Dendritic cell treated with granulocyte-macrophage colony-stimulating factor and Interleukin-4, amounts not matched to agents 40 ng/mL and 50 ng/mL, for 4 days (primary cell): ENCODE measurements at regions not wholly inside any gene's neighbourhood (a gene's known extent, or its start where the extent isn't known, plus 50 kb on each side); places are given as distances from the start of the nearest gene placed in this dataset.
"Not testable (repeated sequence)": the region's sequence is repeated elsewhere in the genome, so short reads cannot be mapped to it uniquely, and the experiment has no call there.

Experiments
- H3K27ac Mint-ChIP-seq: one replicate; pipeline ENCODE4 v1.8.0; 2022; ENCODE audit warnings: mild to moderate bottlenecking, mixed read lengths
- H3K27me3 Mint-ChIP-seq: one replicate; pipeline ENCODE4 v1.8.0; 2022; ENCODE audit warnings: mild to moderate bottlenecking, mixed read lengths
- H3K36me3 Mint-ChIP-seq: one replicate; pipeline ENCODE4 v1.8.0; 2022; ENCODE audit warnings: low read depth, mixed read lengths
- H3K4me1 Mint-ChIP-seq: one replicate; pipeline ENCODE4 v1.8.0; 2022; ENCODE audit warnings: low read depth, mixed read lengths
- H3K4me3 Mint-ChIP-seq: one replicate; pipeline ENCODE4 v1.8.0; 2022; ENCODE audit warnings: mild to moderate bottlenecking, moderate library complexity, mixed read lengths
- H3K9me3 Mint-ChIP-seq: one replicate; pipeline ENCODE4 v1.8.0; 2022; ENCODE audit warnings: mixed read lengths
- intact Hi-C: fragments of 100-400 bp; cut with micrococcal nuclease; formaldehyde crosslinking; loops from one replicate; pipeline ENCODE4 v1.15.0; 2022

- no peaks in the 10 kb centered on the region for H3K27me3 Mint-ChIP-seq
- intact Hi-C loops, result no loop called here
- H3K36me3 Mint-ChIP-seq, result no peaks in the 10 kb centered on the region
- no peak overlapping the region for H3K27ac Mint-ChIP-seq
- no peaks in the 10 kb centered on the region for H3K4me1 Mint-ChIP-seq
- H3K4me3 Mint-ChIP-seq, result no peak overlapping the region
- peaks cover 12% of the 10 kb centered on the region for H3K9me3 Mint-ChIP-seq
Observed at GRCh38 chr12:83451189-83451588, 764.5 kb downstream of the TMTC2 start.

- Mint-ChIP-seq H3K9me3 (peaks cover 31% of the 10 kb centered on the region), H3K27me3 (no peaks in the 10 kb centered on the region), H3K4me3 (no peak overlapping the region), H3K27ac (no peak overlapping the region), H3K36me3 (no peaks in the 10 kb centered on the region), H3K4me1 (no peaks in the 10 kb centered on the region)
- intact Hi-C loops, result no loop called here
Observed at GRCh38 chr12:83434600-83434999, 747.9 kb downstream of the TMTC2 start.

DNA sequence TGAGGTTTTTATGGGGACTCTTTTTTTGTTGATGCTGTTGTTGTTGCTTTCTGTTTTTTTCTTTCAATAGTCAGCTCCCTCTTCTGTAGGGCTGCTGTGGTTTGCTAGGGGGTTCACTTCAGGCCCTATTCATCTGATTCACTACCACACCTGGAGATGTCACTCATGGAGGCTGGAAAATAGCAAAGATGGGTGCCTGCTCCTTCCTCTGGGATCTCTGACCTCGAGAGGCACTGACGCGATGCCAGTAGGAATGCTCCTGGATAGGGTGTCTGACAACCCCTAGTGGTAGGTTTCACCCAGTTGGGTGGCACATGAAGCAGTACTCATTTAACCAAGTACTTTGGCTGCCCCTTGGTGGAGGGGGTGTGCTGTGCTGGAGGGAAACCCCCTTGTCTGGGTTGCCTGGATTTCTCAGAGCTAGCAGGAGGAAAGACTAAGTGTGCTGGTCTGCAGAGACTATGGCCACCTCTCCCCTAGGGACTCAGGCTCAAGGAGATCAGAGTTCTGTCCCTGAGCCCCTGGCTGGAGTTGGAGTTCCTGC is 745.5 kb downstream of the TMTC2 start:
- Mint-ChIP-seq H3K27me3 (no peaks in the 10 kb centered on the region), H3K4me1 (no peaks in the 10 kb centered on the region), H3K36me3 (no peaks in the 10 kb centered on the region), H3K9me3 (peaks cover 41% of the 10 kb centered on the region), H3K27ac (no peak overlapping the region), H3K4me3 (no peak overlapping the region)
- intact Hi-C loops, result no loop called here

DNA sequence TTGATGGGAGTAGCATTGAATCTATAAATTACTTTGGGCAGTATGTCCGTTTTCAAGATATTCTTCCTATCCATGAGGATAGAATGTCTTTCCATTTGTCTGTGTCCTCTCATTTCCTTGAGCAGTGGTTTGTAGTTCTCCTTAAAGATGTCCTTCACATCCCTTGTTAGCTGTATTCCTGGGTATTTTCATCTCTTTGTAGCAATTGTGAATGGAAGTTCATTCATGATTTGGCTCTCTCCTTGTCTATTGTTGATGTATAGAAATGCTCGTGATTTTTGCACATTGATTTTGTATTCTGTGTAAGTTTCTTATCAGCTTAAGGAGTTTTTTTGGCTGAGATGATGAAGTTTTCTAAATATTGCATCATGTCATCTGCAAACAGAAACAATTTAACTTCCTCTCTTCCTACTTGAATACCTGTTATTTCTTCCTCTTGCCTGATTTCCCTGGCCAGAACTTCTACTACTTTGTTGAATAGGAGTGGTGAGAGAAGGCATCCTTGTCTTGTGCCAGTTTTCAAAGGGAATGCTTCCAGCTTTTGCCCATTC is 741.0 kb downstream of the TMTC2 start:
- H3K36me3 Mint-ChIP-seq, intact Hi-C loops, H3K27ac Mint-ChIP-seq, H3K4me1 Mint-ChIP-seq, H3K27me3 Mint-ChIP-seq, H3K4me3 Mint-ChIP-seq: not testable (repeated sequence)
- peaks cover 36% of the 10 kb centered on the region for H3K9me3 Mint-ChIP-seq

GRCh38 chr12:83414981-83415380 is 728.3 kb downstream of the TMTC2 start:
- Mint-ChIP-seq H3K27ac (no peak overlapping the region), H3K27me3 (no peaks in the 10 kb centered on the region), H3K36me3 (no peaks in the 10 kb centered on the region), H3K4me1 (no peaks in the 10 kb centered on the region), H3K9me3 (peaks cover 25% of the 10 kb centered on the region), H3K4me3 (no peak overlapping the region)
- intact Hi-C loops, result no loop called here

- Mint-ChIP-seq H3K4me3 (no peak overlapping the region), H3K9me3 (peaks cover 8% of the 10 kb centered on the region), H3K36me3 (no peaks in the 10 kb centered on the region), H3K27me3 (no peaks in the 10 kb centered on the region), H3K4me1 (no peaks in the 10 kb centered on the region), H3K27ac (no peak overlapping the region)
- intact Hi-C loops, result no loop called here
Observed at GRCh38 chr12:83408851-83409250, 722.1 kb downstream of the TMTC2 start.

- Mint-ChIP-seq H3K4me3 (no peak overlapping the region), H3K4me1 (no peaks in the 10 kb centered on the region), H3K27ac (no peak overlapping the region), H3K9me3 (peaks cover 8% of the 10 kb centered on the region), H3K36me3 (no peaks in the 10 kb centered on the region), H3K27me3 (no peaks in the 10 kb centered on the region)
- intact Hi-C loops, result no loop called here
Observed at GRCh38 chr12:83408146-83408545, 721.4 kb downstream of the TMTC2 start.

- Mint-ChIP-seq H3K9me3 (no peaks in the 10 kb centered on the region), H3K27me3 (no peaks in the 10 kb centered on the region), H3K4me3 (no peak overlapping the region), H3K4me1 (no peaks in the 10 kb centered on the region), H3K27ac (no peak overlapping the region), H3K36me3 (no peaks in the 10 kb centered on the region)
- intact Hi-C loops, result no loop called here
Observed at GRCh38 chr12:83404521-83404920, 717.8 kb downstream of the TMTC2 start.

DNA sequence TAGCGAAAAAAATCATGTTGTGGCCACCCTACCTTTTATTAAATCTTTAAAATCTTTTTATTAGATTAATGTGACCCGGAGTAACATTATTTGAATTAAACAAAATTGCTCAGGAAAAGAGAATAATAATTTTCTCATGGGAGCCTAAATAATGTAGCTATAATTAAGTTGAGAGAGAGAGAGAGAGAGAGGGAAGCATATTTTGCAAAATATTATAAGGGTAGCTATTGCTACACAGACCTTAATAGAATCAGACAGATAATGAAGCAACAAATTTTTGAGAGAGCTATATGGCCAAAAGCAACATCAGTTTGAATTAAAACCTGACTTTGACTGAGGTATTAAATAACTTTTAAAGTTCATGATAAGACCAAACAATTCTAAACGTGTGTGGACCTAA is 703.5 kb downstream of the TMTC2 start:
- Mint-ChIP-seq H3K4me1 (no peaks in the 10 kb centered on the region), H3K27ac (no peak overlapping the region), H3K9me3 (no peaks in the 10 kb centered on the region), H3K4me3 (no peak overlapping the region), H3K36me3 (no peaks in the 10 kb centered on the region), H3K27me3 (no peaks in the 10 kb centered on the region)
- intact Hi-C loops, result no loop called here

GRCh38 chr12:83389237-83389996 is 702.7 kb downstream of the TMTC2 start:
- intact Hi-C loops, result loop anchor here (5.0 to 10.0 kb wide), 3 partner anchors 385 to 865 kb away; partner anchors contain the start of gene TMTC2
- Mint-ChIP-seq H3K4me1 (no peaks in the 10 kb centered on the region), H3K9me3 (no peaks in the 10 kb centered on the region), H3K27ac (no peak overlapping the region), H3K4me3 (no peak overlapping the region), H3K27me3 (no peaks in the 10 kb centered on the region), H3K36me3 (no peaks in the 10 kb centered on the region)

GRCh38 chr12:83388551-83388950 is 701.8 kb downstream of the TMTC2 start:
- H3K36me3 Mint-ChIP-seq, result no peaks in the 10 kb centered on the region
- no peaks in the 10 kb centered on the region for H3K9me3 Mint-ChIP-seq
- intact Hi-C loops, result loop anchor here (5.0 to 10.0 kb wide), 3 partner anchors 384 to 864 kb away; partner anchors contain the start of gene TMTC2
- H3K27ac Mint-ChIP-seq, result no peak overlapping the region
- H3K4me3 Mint-ChIP-seq, result no peak overlapping the region
- H3K27me3 Mint-ChIP-seq, result no peaks in the 10 kb centered on the region
- no peaks in the 10 kb centered on the region for H3K4me1 Mint-ChIP-seq

- H3K36me3 Mint-ChIP-seq, result no peaks in the 10 kb centered on the region
- no peaks in the 10 kb centered on the region for H3K27me3 Mint-ChIP-seq
- intact Hi-C loops, result loop anchor here (5.0 to 10.0 kb wide), 3 partner anchors 382 to 862 kb away; partner anchors contain the start of gene TMTC2
- H3K4me3 Mint-ChIP-seq, result no peak overlapping the region
- no peaks in the 10 kb centered on the region for H3K4me1 Mint-ChIP-seq
- no peak overlapping the region for H3K27ac Mint-ChIP-seq
- no peaks in the 10 kb centered on the region for H3K9me3 Mint-ChIP-seq
Observed at GRCh38 chr12:83386527-83387264, 700.0 kb downstream of the TMTC2 start.

DNA sequence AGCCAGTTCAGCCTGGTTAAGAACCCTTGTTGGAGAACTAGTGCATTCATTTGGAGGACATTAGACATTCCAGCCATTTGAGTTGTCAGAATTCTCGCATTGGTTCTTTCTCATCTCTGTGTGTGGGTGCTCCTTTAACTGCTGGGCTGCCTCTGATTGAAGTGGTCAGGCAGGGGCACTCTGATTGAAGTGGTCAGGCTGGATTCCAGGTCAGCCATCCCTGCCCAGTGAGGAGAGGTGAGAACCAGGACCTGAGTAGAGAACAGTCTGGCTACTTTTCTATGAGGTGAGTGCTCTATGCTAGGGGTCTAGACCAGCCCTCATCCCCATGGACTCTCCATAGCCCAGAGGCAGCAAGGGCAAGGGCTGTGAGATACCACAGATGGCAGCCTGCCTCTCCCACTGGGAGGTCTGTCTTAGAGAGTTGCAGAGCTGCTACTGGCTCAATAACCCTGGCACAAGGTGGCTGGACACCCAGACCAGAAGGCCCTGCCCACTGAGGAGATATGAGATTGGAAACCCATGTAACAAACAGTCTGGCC is 691.6 kb downstream of the TMTC2 start:
- Mint-ChIP-seq H3K4me3 (no peak overlapping the region), H3K27ac (no peak overlapping the region), H3K36me3 (no peaks in the 10 kb centered on the region), H3K27me3 (no peaks in the 10 kb centered on the region), H3K9me3 (peaks cover 10% of the 10 kb centered on the region), H3K4me1 (no peaks in the 10 kb centered on the region)
- intact Hi-C loops, result no loop called here

GRCh38 chr12:83365317-83365716 is 678.6 kb downstream of the TMTC2 start:
- no peaks in the 10 kb centered on the region for H3K36me3 Mint-ChIP-seq
- no peaks in the 10 kb centered on the region for H3K27me3 Mint-ChIP-seq
- peaks cover 8% of the 10 kb centered on the region for H3K9me3 Mint-ChIP-seq
- H3K27ac Mint-ChIP-seq, result no peak overlapping the region
- no peak overlapping the region for H3K4me3 Mint-ChIP-seq
- intact Hi-C loops, result no loop called here
- H3K4me1 Mint-ChIP-seq, result no peaks in the 10 kb centered on the region
